Middle frontal gyrus (tissue), 1 donor: ENCODE measurements at regions not wholly inside any gene's neighbourhood (a gene's known extent, or its start where the extent isn't known, plus 50 kb on each side); places are given as distances from the start of the nearest gene placed in this dataset.

Experiments used
- DNase-seq: peaks from one replicate; pipeline ENCODE4 v3.0.0-alpha.2; 2015; ENCODE audit warnings: low spot score; ENCODE audit errors: extremely low spot score

DNA sequence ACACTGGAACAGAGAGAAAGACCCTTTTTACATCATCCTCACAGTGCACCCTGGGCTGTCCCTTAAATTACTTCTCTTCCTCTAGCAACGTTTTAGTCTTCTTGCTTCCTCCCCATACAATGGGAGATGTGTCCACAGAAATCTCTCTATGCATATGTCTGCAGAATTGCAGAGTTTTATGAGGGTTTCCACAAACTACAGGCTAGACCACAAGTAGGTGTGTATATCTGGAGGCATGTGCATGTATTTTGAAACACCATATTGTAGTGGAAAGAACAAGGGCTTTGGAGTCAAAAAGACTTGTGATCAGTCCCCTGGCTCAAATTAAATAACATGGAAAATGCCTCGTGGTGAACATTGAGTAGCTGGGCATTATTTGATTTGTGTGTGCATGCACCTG is 121.3 kb upstream of the IPO9 start:
- no peak for DNase-seq

DNA sequence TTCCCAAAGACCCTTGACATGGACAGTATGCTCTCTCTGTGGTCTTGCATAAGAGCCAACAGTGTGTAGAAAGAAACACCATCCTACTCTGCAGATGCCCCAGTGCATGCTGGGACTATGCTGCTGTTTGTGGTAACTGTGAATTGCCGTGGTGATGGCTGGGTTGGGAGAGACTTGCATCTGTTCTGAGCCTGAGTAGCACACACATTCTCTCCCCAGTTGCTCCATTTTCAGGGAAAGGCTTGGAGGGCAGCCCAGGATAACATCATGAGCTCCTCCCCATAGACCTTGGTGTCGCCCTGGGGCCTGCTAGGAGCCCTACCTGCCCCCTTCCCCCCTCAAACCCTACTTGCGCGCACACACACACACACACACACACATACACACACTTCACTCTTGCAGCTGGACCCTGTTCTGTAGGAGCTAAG is 120.9 kb upstream of the IPO9 start:
- no peak for DNase-seq

DNA sequence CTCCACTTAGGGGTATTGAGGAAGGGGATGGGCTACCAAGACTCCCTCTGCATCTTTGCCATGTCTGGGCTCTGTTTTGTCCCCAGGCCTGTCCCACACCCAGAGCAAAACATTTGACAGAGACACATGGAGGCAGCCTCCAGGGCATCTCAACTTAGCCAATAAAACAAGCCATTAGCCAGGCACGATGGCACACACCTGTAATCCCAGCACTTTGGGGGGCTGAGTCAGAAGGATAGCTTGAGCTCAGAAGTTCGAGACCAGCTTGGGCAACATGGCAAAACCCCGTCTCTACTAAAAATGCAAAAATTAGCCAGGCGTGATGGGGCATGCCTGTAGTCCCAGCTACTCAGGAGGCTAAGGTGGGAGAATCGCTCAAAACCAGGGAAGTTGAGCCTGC is 120.3 kb upstream of the IPO9 start:
- DNase-seq: no peak

DNA sequence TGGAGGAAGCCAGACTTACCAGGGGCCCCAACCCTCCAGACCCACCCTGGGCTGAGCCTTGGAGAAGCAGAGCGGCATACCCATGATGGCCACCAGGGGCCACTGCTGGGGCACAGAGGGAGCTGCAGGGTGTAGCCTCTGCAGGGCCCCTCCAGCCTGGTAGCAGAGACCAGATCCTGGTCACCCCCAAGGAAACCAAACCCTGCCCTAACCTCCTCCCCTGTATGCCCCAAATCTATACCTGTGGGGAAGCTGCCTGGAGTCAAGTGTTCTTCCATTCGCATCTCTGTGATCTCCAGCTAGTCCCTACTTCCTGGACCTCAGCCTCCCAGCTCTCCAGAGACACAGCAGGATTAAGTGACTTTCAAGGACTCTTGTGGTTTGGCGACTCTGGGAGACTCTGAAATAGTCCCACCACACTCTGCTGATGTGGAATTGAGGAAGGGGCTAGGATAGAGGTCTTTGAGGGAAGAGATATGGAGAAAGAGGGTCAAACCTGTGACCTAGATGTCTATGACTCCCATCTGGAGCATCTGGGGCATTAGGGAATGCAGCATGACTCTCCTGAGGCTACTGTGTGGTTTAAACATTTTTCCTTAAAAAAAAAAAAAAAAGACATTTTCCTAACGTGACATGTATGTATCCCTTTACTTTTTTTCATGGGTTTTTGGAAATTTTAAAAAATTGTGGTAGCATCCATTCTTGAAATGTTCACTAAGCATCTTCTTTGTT is 119.2 kb upstream of the IPO9 start:
- DNase-seq: no peak

DNA sequence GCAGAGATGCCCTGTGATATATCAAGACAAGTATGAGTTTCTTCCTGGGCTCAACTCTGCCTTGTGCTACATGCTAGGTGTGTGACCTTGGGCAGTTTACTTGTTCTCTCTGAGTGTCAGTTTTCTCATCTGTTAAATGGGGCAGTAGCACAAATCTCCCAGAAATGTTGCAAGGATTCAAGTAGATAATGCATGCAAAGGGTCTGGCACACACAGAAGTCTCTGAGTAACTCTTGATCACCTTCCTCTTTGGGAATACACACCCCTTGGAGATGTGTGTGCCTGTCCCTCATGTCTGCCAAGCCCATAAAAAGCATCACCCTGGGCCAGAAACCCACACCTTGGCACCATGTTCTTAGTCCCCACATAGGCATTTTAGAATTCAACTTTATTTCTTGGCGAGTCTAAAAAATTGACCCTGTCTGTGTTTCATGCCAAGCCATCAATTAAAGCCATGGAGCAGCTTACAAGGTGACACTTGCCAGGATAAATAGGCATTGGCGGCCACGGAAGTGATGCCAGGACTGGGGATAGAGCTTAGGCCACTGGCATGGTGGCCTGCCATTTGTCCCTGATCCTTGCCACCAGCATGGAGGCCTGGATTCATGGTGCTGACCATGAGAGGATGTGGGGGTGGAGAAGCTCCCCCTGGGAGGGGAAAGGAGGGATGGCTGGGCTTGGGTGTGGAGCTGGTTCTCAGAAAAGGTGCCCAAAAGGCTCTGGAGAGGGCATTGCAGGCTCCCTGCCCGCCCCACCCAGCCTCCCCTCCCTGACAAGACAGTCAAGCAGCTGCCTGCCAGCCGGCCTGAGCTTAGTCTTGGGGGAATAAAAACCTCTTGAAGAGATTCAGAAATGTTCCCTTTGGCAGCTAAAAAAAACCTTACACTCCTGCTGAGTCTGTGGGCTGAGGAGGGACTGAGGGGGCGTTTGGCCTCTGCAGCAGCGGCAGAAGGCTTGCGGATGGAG is 118.0 kb upstream of the IPO9 start:
- no peak for DNase-seq

DNA sequence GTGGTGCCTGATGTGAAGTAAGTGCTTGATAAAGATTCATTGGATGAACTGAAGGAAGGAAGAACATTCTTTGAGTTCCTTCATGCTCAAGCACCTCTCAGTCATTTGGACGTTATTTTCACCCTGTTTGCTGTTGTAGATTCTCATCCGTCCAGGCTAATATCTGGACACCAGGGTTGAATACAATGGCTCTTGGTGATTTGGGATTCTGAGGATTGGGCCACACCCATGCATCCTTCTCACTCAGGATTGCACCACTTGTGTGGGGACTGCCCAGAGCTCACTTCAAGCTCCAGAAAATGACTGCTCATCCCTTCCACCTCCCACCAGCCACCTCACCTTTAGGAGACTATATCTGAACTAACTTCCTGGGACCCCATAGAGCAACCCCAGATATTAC is 117.1 kb upstream of the IPO9 start:
- DNase-seq: no peak

DNA sequence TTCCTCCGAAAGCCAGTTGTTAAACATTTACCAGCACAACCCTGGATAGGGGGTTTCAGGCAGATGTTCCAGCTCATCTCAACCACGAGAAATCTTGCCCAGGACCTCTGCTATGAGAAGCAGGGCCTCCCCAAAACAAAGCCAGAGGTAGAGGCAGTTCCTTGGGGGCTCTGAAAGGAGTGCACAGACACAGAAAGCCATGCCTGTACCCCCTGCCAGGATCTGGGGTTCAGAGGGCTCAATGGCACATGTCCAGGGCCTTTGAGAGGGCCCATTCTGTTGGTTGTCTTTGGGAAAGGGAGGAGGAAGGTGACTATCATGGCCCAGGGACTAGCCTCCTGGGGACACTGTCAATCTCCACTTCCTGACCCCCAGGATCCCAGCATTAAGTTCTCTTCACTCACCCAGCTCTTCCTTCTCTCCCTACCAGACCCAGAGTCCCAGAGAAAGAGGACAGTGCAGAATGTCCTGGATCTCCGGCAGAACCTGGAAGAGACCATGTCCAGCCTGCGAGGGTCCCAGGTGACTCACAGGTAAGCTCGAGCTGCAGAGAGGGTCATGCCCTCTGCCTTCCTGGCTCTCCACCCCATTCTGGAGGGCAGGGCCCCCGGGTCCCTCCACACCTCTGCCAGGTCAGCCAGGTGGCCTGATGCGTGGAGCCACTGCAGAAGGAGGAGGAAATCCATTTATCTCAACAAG is 116.4 kb upstream of the IPO9 start:
- no peak for DNase-seq

DNA sequence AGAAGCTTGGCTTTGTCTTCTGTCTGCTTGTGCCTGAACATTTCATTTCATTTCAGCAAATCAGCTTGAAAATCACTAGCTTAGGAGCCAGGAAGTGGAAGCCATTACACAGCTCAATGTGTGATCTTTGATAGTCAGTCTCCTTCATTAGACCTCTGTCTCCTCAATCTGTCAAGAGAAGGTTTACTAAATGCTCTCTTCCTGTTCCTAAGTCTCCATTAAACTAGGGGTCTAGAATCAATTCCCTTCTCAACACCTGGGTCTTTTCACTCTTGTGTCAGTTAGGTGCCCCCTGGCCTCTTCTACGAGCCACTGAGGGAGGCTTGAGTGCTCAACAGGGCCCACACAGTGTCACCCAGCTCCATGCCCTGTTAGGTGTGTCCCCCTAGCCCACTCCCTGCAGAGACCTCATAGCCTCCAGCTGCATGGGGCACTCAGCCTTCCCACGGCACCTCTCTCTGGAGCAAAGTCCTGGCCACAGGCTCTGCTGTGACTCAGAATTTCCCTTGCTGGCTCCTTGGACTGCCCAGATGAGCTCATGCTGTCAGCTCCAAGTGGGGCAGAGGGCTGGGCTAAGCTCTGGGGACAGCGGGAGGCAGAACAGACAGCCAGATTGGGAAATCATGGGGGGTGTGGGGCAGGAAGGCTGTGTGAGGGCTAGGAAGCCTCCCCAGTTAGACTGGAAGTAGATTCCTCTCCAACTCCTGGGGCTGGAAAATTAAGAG is 115.7 kb upstream of the IPO9 start:
- no peak for DNase-seq

DNA sequence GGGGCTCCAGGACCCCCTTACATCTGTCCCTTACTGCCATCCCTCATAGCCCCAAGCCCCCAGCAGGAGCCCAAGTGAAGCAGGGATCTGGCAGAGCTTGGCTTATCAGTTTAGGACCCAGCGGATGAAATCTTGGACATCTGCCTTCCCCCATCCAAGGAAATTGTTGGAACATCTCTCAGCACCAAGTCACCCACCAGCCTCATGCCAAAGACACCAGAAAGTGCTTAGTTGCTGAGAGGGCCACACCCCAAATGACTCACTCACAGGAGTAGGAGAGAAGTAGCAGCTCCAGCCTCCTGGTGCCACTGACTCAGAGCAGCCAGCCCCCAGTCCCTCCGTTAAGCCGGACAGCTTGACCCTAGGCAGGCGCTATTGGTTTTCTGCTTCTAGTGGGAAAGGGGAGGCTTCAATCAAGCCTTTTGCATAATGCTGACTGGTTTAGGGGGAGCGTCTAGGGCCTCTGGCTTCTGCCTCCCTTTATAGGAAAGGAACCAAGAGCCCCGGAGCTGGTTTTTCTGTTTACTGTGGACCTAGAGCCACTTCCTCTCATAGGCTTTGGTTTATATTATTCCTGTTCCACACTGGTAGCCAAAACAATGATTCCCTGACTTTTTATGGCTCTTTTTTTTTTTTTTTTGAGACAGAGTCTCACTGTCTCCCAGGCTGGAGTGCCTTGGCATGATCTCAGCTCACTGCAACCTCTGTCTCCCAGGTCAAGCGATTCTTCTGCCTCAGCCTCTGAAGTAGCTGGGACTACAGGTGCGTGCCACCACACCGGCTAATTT is 114.2 kb upstream of the IPO9 start:
- DNase-seq: no peak

DNA sequence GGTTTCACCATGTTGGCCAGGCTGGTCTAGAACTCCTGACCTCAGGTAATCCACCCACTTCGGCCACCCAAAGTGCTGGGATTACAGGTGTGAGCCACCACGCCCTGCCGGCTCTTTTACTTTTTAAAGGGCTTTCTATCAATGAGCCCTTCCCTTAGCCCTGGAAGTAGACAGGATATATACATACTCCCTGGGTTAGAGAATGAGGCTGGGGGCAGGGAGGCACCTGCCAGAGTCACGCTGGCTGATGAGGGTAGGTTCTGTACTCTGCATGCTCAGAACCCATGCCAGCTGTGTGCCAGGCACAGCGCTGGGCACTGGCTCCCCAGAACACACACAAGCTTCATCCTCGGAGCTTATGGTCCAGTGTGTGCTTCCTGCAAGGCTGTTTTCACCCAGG is 113.6 kb upstream of the IPO9 start:
- no peak for DNase-seq

DNA sequence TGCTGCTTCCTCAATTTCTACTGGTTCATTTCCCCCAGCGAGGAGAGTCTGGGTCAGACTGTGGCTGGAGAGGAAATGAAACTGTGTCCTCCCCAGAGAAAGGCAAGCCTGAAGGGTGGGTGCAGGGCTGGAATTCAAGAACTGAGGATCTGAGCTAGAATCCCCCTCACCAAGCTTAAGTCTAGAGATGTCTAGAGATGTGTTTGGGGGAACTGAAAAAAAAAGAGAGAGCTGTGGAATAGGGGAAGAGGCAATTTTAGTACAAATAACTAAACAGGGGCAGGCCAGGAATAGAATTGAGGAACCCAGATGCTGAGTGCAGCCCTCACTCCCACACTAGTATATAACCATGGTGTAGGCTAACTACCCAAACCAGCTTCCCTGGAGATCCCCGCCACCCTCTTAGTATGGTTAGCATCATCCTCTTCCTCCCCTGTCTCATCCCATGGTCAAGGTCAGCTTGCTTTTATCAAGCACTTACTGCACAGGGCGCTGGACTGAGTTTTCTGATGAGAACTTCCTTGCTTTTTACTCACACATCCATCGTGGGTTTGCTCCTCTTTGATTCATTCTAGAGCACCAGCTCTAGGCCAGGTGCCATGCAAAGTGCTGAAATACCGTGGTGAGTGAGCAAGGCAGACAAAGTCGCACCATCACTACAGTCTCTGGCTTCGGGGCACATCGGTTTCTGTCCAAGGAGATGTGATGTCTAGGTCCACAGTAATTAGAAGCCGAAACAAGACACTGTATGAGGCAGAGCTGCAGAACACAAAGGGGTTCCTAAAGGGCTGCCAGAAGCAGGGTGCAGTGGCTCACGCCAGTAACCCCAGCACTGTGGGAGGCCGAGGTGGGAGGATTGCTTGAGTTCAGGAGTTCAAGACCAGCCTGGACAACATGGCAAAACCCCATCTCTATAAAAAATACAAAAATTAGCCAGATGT is 112.9 kb upstream of the IPO9 start:
- DNase-seq: no peak

DNA sequence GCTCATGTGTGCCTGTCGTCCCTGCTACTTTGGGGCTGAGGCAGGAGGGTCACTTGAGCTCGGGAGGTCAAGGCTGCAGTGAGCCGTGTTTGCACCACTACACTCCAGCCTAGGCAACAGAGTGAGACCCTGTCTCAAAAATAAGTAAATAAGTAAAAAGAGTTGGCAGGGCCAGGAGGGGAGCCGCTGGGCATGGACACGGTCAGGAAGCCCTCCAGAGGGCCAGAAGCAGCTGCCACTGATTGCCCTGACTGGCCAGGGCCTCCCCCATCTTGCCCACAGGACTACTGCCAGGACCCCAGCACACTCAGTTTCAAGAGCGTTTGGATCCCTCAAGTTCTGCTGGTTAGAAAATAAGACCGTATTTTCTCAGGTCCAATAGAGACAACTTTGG is 112.2 kb upstream of the IPO9 start:
- no peak for DNase-seq

DNA sequence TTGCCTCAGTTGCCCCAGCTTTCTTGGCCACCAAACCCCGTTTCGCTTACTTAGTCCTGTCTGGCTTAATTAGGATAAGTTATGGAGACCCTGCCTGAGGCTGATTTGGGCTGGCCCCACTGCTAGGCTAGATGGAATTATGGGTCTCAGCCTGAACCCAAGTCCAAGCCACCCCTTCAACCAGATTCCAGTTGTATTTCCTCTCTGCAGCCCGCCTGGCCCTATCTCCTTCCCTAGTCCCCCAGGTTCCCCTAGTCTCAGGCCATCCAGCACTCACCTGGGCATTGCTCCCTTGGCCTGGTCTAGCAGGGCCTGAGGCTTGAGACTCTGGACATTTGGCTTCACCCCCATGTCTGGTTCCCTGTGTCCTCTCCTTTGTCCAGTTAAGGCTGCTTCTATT is 111.7 kb upstream of the IPO9 start:
- DNase-seq: no peak

DNA sequence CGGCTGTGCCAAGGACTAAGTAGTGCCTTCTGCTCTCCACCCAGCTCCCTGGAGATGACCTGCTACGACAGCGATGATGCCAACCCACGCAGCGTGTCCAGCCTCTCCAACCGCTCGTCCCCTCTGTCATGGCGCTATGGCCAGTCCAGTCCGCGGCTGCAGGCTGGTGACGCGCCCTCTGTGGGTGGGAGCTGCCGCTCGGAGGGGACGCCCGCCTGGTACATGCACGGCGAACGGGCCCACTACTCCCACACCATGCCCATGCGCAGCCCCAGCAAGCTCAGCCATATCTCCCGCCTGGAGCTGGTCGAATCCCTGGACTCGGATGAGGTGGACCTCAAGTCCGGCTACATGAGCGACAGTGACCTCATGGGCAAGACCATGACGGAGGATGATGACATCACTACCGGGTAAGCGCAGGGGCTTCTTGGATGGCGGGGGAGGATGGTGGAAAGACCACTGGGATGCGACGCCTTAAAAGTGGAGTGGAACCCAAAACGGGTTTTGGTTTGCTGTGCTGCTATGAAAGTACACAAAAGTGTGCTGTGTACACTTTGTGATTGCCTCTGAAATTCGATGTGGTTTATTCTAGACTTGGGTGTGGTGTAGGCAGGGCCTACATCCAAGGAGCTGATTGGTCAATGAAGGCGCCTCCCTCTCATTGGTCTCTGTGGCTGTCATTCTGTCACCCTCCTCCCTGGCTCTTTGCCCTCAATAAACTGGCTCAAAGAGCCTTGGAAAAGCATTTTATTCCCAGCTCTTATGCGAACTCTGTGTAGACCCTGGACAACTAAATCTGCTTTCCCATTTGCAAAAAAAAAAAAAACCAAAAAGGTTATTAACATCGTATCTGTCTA is 110.4 kb upstream of the IPO9 start:
- DNase-seq: no peak

DNA sequence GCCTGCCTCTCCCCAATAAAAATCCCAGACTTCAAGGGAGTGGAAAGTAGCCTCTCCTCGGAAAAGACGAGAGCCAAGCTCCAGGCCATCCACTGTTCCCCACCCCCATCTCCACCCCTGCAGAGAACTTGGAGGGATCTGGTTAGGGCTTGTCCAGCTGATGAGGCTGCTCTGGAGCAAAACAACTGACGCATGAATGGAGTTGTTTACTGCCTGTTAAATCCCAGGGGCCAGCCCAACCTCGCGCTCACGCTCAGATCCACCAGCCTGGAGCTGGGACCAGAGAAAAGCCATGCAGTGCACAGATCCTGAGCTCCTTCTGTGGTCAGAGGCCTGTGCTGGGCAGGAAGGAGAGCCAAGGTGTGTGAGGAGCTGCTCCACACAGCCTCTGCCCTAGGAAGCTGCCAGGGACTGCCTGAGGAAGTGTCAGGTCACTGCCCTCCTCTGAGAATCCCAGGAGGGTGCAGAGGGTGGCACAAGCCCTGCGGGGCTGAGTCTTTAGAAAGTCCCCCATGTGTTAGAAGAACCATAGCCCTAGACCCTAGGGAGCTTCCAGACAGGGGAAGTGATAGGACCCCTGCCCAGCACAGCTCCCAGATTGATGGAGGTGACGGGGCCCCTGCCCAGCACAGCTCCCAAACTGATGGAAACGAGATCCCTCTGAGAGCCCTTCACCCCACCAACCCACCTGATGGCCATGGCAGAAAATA is 109.0 kb upstream of the IPO9 start:
- no peak for DNase-seq

DNA sequence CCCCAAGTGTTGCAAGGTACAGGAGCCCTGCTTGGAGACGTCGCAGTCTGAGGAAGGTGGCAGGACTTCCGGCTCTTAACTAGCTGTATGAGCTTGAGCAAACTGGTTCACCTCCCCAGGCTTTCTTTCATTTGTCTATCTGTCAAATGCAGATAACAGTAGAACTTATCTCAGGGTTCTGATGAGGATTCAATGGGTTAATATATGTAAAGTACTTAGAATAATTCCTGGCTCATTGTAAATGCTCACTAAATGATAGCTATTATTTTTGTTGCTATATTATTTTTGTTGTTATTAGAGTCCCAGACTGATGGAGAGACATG is 108.5 kb upstream of the IPO9 start:
- DNase-seq: no peak

DNA sequence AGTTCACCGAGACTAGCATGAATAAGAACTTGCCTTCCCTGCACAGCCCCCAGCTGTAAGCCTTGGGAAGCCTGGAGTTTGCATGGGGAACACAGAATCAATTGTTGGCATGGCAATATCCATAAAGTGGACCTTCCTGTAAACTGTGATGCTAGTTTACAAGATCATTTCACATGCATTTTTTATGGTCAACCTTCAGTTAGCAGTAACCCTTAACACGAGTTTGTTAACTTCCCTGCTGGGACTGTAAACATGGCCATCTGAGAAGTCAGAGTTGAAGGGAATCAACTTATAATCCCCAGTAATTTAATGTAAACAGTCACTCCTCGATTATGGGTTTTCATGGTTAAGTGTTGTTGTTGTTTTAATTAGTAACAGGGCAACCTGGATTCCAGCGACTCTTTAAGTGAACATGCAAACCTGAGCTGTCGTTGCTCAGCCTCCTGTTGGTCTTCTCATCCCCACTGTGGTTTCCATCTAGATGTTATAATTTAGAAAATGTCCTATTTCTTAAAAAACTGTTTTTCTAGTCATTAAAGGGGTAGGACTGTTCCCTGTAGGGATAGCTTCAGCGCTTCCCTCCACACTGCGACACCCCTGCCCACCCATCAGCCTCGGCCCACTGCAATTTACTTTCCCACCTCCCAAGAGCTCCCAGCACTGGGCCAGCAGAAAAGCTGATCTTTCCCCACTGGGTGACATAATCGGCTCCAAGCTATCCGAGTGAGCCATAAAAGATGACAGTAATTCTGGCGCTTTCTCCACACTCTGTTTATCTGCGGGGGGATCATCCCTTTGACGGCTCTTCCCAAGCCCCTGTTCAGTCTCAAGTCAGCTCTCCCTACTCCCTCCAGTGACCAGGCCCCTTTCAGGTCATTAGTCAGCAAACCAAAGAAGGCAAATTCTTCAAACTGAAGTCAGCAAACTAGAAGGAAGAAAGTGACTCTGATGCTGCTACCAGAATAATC is 107.6 kb upstream of the IPO9 start:
- no peak for DNase-seq
